Adrenal gland (tissue), 5 donors: ENCODE measurements at regions not wholly inside any gene's neighbourhood (a gene's known extent, or its start where the extent isn't known, plus 50 kb on each side); places are given as distances from the start of the nearest gene placed in this dataset.

Experiments
- CTCF ChIP-seq, 6 experiments: fragments of 450-650 bp in 4 of 6; fragments of 200-600 bp in 2 of 6; sonication (generic) in 1 of 6; IDR thresholded peaks; 1 replicate in 5 of 6; 2 replicates in 1 of 6; pipeline versions ENCODE4 v1.5.1 to v1.8.0; 2016 to 2021; ENCODE audit warnings: antibody characterized with exemption in 6 of 6, mild to moderate bottlenecking in 2 of 6, moderate library complexity in 1 of 6
- POLR2A ChIP-seq, 2 donors: fragments of 450-650 bp; IDR thresholded peaks; one replicate each; pipeline ENCODE4 v1.6.1; 2017; ENCODE audit warnings: antibody characterized with exemption in 2 of 2, mild to moderate bottlenecking in 2 of 2, moderate library complexity in 1 of 2
- donor health status: DM: no; HTN: no; CAD: no.

- TF ChIP-seq CTCF (IDR thresholded peaks at IDR 0.05) (no peak), POLR2A (IDR thresholded peaks at IDR 0.05) (no peak)
Measured at GRCh38 chr16:5298202-5298601, 200.6 kb upstream of the EEF2KMT start.
